Vagina (tissue), 2 donors: ENCODE measurements at regions not wholly inside any gene's neighbourhood (a gene's known extent, or its start where the extent isn't known, plus 50 kb on each side); places are given as distances from the start of the nearest gene placed in this dataset.

Source experiments
- DNase-seq, 2 donors: peaks; one replicate each; pipeline ENCODE4 v3.0.0-alpha.2; 2017; ENCODE audit errors: extremely low spot score in 2 of 2
- H3K27ac ChIP-seq: fragments of 200-600 bp; sonication (generic); one replicate; pipeline ENCODE4 v1.5.1; 2019
- H3K27me3 ChIP-seq: fragments of 200-600 bp; sonication (generic); one replicate; pipeline ENCODE4 v1.5.1; 2019
- H3K36me3 ChIP-seq, 2 donors: fragments of 200-600 bp; sonication (generic); one replicate each; pipeline ENCODE4 v1.5.1; 2017 to 2019
- H3K4me1 ChIP-seq: fragments of 200-600 bp; sonication (generic); one replicate; pipeline ENCODE4 v1.5.1; 2019
- H3K4me3 ChIP-seq, 2 donors: fragments of 200-600 bp; sonication (generic); 1 replicate in 1 of 2; 2 replicates in 1 of 2; pipeline ENCODE4 v1.5.1; 2016 to 2019
- H3K9me3 ChIP-seq: fragments of 200-600 bp; sonication (generic); one replicate; pipeline ENCODE4 v1.5.1; 2019
- CTCF ChIP-seq, 3 experiments: fragments of 450-650 bp in 2 of 3; fragments of 200-600 bp in 1 of 3; sonication (generic) in 1 of 3; IDR thresholded peaks; one replicate each; pipeline ENCODE4 v1.5.1; 2017 to 2019; ENCODE audit warnings: antibody characterized with exemption in 3 of 3, mild to moderate bottlenecking in 2 of 3, moderate library complexity in 2 of 3
- POLR2A ChIP-seq, 2 donors: fragments of 450-650 bp; IDR thresholded peaks; one replicate each; pipeline ENCODE4 v1.6.1; 2017; ENCODE audit warnings: antibody characterized with exemption in 2 of 2, mild to moderate bottlenecking in 2 of 2, moderate library complexity in 2 of 2
- POLR2AphosphoS5 ChIP-seq, 2 donors: sonication (generic); formaldehyde crosslinking; IDR thresholded peaks; one replicate each; pipeline ENCODE4 v1.9.0; 2017; ENCODE audit warnings: antibody characterized with exemption in 2 of 2, mild to moderate bottlenecking in 2 of 2, low read depth in 1 of 2; ENCODE audit not compliant: insufficient read depth in 1 of 2
- intact Hi-C: fragments of 100-400 bp; cut with DNase I; formaldehyde crosslinking; loops from one replicate; pipeline ENCODE4 v1.15.1; 2023

- no peak overlapping the region for H3K27ac ChIP-seq
- H3K9me3 ChIP-seq: no peaks in the 10 kb centered on the region
- H3K27me3 ChIP-seq: no peaks in the 10 kb centered on the region
- H3K4me3 ChIP-seq: no peak overlapping the region
- no peak for TF ChIP-seq POLR2A (IDR thresholded peaks at IDR 0.05)
- no peak for TF ChIP-seq POLR2AphosphoS5 (IDR thresholded peaks at IDR 0.05; ENCODE audit: insufficient read depth in 1 of 2, low read depth in 1 of 2)
- TF ChIP-seq CTCF (IDR thresholded peaks at IDR 0.05): no peak
- intact Hi-C loops: no loop called here
- H3K4me1 ChIP-seq: no peaks in the 10 kb centered on the region
- no peak for DNase-seq
- no peaks in the 10 kb centered on the region for H3K36me3 ChIP-seq
Observed at GRCh38 chr11:80987171-80987570, 1546.3 kb upstream of the TENM4 start.

- Histone ChIP-seq H3K4me3 (no peak overlapping the region), H3K27me3 (no peaks in the 10 kb centered on the region), H3K9me3 (no peaks in the 10 kb centered on the region), H3K27ac (no peak overlapping the region), H3K4me1 (no peaks in the 10 kb centered on the region), H3K36me3 (no peaks in the 10 kb centered on the region)
- no peak for DNase-seq
- intact Hi-C loops: no loop called here
- TF ChIP-seq POLR2AphosphoS5 (IDR thresholded peaks at IDR 0.05; ENCODE audit: insufficient read depth in 1 of 2, low read depth in 1 of 2) (no peak), CTCF (IDR thresholded peaks at IDR 0.05) (no peak)
Observed at GRCh38 chr11:80986421-80987074, 1545.7 kb upstream of the TENM4 start.

- Histone ChIP-seq H3K27ac (no peak overlapping the region), H3K27me3 (no peaks in the 10 kb centered on the region), H3K4me1 (no peaks in the 10 kb centered on the region), H3K9me3 (no peaks in the 10 kb centered on the region), H3K4me3 (no peak overlapping the region), H3K36me3 (no peaks in the 10 kb centered on the region)
- no peak for TF ChIP-seq POLR2AphosphoS5 (IDR thresholded peaks at IDR 0.05; ENCODE audit: insufficient read depth in 1 of 2, low read depth in 1 of 2)
- intact Hi-C loops: no loop called here
- no peak for DNase-seq
Observed at GRCh38 chr11:80980227-80980626, 1539.4 kb upstream of the TENM4 start.

- intact Hi-C loops: no loop called here
- TF ChIP-seq POLR2AphosphoS5 (IDR thresholded peaks at IDR 0.05; ENCODE audit: insufficient read depth in 1 of 2, low read depth in 1 of 2) (no peak), CTCF (IDR thresholded peaks at IDR 0.05) (no peak), POLR2A (IDR thresholded peaks at IDR 0.05) (no peak)
- DNase-seq: no peak
- Histone ChIP-seq H3K4me1 (peaks cover 6% of the 10 kb centered on the region), H3K9me3 (no peaks in the 10 kb centered on the region), H3K36me3 (no peaks in the 10 kb centered on the region), H3K27me3 (no peaks in the 10 kb centered on the region), H3K27ac (no peak overlapping the region), H3K4me3 (no peak overlapping the region)
Observed at GRCh38 chr11:80973786-80974185, 1533.0 kb upstream of the TENM4 start.

- no peak for DNase-seq
- intact Hi-C loops: no loop called here
- Histone ChIP-seq H3K27me3 (no peaks in the 10 kb centered on the region), H3K4me3 (no peak overlapping the region), H3K36me3 (no peaks in the 10 kb centered on the region), H3K9me3 (no peaks in the 10 kb centered on the region), H3K27ac (no peak overlapping the region), H3K4me1 (peaks cover 6% of the 10 kb centered on the region)
- no peak for TF ChIP-seq POLR2A (IDR thresholded peaks at IDR 0.05)
- no peak for TF ChIP-seq POLR2AphosphoS5 (IDR thresholded peaks at IDR 0.05; ENCODE audit: insufficient read depth in 1 of 2, low read depth in 1 of 2)
- no peak for TF ChIP-seq CTCF (IDR thresholded peaks at IDR 0.05)
Observed at GRCh38 chr11:80970037-80970436, 1529.2 kb upstream of the TENM4 start.
